ENCODE measurements at regions not wholly inside any gene's neighbourhood (a gene's known extent, or its start where the extent isn't known, plus 50 kb on each side); places are given as distances from the start of the nearest gene placed in this dataset.

GRCh38 chr2:235146206-235146605 lies 194.4 kb downstream of the SH3BP4 start:
- no peak for TF ChIP-seq POLR2A (IDR thresholded peaks at IDR 0.05; ENCODE audit: low read depth, low read length)
- TF ChIP-seq POLR2AphosphoS5 (IDR thresholded peaks at IDR 0.05; ENCODE audit: low read depth, low read length), result no peak
- TF ChIP-seq SPI1 (IDR thresholded peaks at IDR 0.05; ENCODE audit: low read depth, low read length), result no peak
- no peak for TF ChIP-seq TAF1 (IDR thresholded peaks at IDR 0.05; ENCODE audit: low read depth, low read length)
- no peak for TF ChIP-seq PAX5 (IDR thresholded peaks at IDR 0.05; ENCODE audit: insufficient read depth, low read length, severe bottlenecking)
- no peak for TF ChIP-seq POU2F2 (IDR thresholded peaks at IDR 0.05; ENCODE audit: low read depth, low read length)

Measured in GM12891 (cell line).